ENCODE measurements at regions not wholly inside any gene's neighbourhood (a gene's known extent, or its start where the extent isn't known, plus 50 kb on each side); places are given as distances from the start of the nearest gene placed in this dataset.

- TF ChIP-seq CTCF (IDR thresholded peaks at IDR 0.05) (no peak), POLR2AphosphoS5 (IDR thresholded peaks at IDR 0.05) (no peak), POLR2A (IDR thresholded peaks at IDR 0.05; ENCODE audit: low read depth) (no peak)
These were observed 149.2 kb downstream of the PTCSC3 start for GRCh38 chr14:36027354-36027753.
